HepG2 (cell line): ENCODE measurements at regions not wholly inside any gene's neighbourhood (a gene's known extent, or its start where the extent isn't known, plus 50 kb on each side); places are given as distances from the start of the nearest gene placed in this dataset.

Source experiments
- CTCF ChIP-seq: sonication (generic); formaldehyde crosslinking; IDR thresholded peaks from 2 replicates; pipeline ENCODE4 v1.5.0; 2020; ENCODE audit warnings: mild to moderate bottlenecking, missing genetic modification reagents, moderate library complexity
- ESRRA ChIP-seq: sonication (generic); formaldehyde crosslinking; IDR thresholded peaks from 2 replicates; pipeline ENCODE4 v1.5.1; 2020; ENCODE audit warnings: mild to moderate bottlenecking, low read depth, missing genetic modification reagents
- FOXK2 ChIP-seq: fragments of 450-650 bp; IDR thresholded peaks from 2 replicates; pipeline ENCODE4 v1.6.1; 2016
- GMEB2 ChIP-seq: IDR thresholded peaks from 2 replicates; pipeline ENCODE4 v1.6.1; 2016; ENCODE audit warnings: missing biosample characterization, missing genetic modification reagents, low read depth
- JUND ChIP-seq: sonication (generic); formaldehyde crosslinking; IDR thresholded peaks from 2 replicates; pipeline ENCODE4 v1.8.0; 2022; ENCODE audit warnings: mild to moderate bottlenecking, missing genetic modification reagents
- KDM4B ChIP-seq: sonication (generic); formaldehyde crosslinking; IDR thresholded peaks from 2 replicates; pipeline ENCODE4 v1.4.0; 2020; ENCODE audit warnings: missing genetic modification reagents
- TP53 ChIP-seq: sonication (generic); formaldehyde crosslinking; conservative IDR thresholded peaks from 2 replicates; pipeline ENCODE4 v1.4.0; 2020; ENCODE audit warnings: missing genetic modification reagents
- ZBTB8A ChIP-seq: sonication (generic); formaldehyde crosslinking; IDR thresholded peaks from 2 replicates; pipeline ENCODE4 v1.4.0; 2020; ENCODE audit warnings: mild to moderate bottlenecking, low read depth, missing genetic modification reagents, borderline replicate concordance
- ZKSCAN1 ChIP-seq: fragments of 150-350 bp; IDR thresholded peaks from 2 replicates; pipeline ENCODE4 v1.6.1; 2014; ENCODE audit warnings: low read length
- ZNF180 ChIP-seq: sonication (generic); formaldehyde crosslinking; IDR thresholded peaks from 2 replicates; pipeline ENCODE4 v1.4.0; 2020; ENCODE audit warnings: low read depth, missing genetic modification reagents, borderline replicate concordance
- ZNF431 ChIP-seq: sonication (generic); formaldehyde crosslinking; IDR thresholded peaks from 2 replicates; pipeline ENCODE4 v1.9.0; 2022; ENCODE audit warnings: missing genetic modification reagents, low read depth, mild to moderate bottlenecking, borderline replicate concordance
- ZNF672 ChIP-seq: sonication (generic); formaldehyde crosslinking; IDR thresholded peaks from 2 replicates; pipeline ENCODE4 v1.8.1; 2022; ENCODE audit warnings: missing genetic modification reagents

- TF ChIP-seq CTCF (CRISPR knock-in tag) (no peak), KDM4B (CRISPR knock-in tag) (no peak), ZKSCAN1 (no peak), JUND (no peak), FOXK2 (no peak), GMEB2 (CRISPR knock-in tag) (no peak), TP53 (CRISPR knock-in tag) (no peak), ZNF180 (no peak), ESRRA (no peak), ZNF672 (CRISPR knock-in tag) (no peak), ZBTB8A (CRISPR knock-in tag) (no peak), ZNF431 (CRISPR knock-in tag) (no peak)
Measured at GRCh38 chr6:44635486-44635885, 248.0 kb downstream of the CDC5L start.
